GM10248 (cell line): ENCODE measurements at regions not wholly inside any gene's neighbourhood (a gene's known extent, or its start where the extent isn't known, plus 50 kb on each side); places are given as distances from the start of the nearest gene placed in this dataset.

Source experiments
- CTCF ChIA-PET: fragments of 300-600 bp; sonication (Branson Sonifier 250); formaldehyde crosslinking; extraction: SDS; loops from one replicate; lab custom pipeline; 2021; ENCODE audit warnings: antibody characterized with exemption; lab: Yijun Ruan, JAX
- POLR2A ChIA-PET: fragments of 350-650 bp; sonication (Branson Sonifier 250); formaldehyde crosslinking; extraction: SDS; loops from one replicate; lab custom pipeline; 2020; ENCODE audit warnings: antibody characterized with exemption; lab: Yijun Ruan, JAX
- DNase-seq: peaks from one replicate; pipeline ENCODE4 v3.0.0; 2012; ENCODE audit errors: extremely low spot score
- TF ChIP-seq, protein P1 (sequence below): IDR thresholded peaks from 2 replicates; pipeline ENCODE4 v1.5.1; 2012; ENCODE audit warnings: mild to moderate bottlenecking, low read depth; ENCODE audit errors: extremely low read depth, missing control alignments, control extremely low read depth

DNA sequence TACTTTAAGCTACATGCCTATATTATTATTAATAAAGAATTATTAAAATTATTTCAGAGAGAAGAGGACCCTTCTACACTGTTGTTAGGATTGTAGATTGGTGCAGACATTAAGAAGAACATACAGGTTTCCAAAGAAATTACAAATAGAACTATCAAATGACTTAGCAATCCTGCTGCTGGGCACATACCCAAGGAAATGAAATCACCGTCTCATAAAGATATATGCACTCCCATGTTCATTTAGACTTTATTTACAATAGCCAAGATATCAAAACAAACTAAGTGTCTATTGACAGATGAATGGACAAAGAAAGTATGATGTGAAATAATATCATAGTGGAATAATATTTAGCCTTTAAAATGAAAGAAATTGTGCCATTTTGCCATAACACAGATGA, 687.7 kb upstream of the POU3F2 start:
- CTCF ChIA-PET, result no interaction called here
- TF ChIP-seq, protein P1, sequence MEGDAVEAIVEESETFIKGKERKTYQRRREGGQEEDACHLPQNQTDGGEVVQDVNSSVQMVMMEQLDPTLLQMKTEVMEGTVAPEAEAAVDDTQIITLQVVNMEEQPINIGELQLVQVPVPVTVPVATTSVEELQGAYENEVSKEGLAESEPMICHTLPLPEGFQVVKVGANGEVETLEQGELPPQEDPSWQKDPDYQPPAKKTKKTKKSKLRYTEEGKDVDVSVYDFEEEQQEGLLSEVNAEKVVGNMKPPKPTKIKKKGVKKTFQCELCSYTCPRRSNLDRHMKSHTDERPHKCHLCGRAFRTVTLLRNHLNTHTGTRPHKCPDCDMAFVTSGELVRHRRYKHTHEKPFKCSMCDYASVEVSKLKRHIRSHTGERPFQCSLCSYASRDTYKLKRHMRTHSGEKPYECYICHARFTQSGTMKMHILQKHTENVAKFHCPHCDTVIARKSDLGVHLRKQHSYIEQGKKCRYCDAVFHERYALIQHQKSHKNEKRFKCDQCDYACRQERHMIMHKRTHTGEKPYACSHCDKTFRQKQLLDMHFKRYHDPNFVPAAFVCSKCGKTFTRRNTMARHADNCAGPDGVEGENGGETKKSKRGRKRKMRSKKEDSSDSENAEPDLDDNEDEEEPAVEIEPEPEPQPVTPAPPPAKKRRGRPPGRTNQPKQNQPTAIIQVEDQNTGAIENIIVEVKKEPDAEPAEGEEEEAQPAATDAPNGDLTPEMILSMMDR, result no peak
- no peak for DNase-seq
- POLR2A ChIA-PET, result no interaction called here

DNA sequence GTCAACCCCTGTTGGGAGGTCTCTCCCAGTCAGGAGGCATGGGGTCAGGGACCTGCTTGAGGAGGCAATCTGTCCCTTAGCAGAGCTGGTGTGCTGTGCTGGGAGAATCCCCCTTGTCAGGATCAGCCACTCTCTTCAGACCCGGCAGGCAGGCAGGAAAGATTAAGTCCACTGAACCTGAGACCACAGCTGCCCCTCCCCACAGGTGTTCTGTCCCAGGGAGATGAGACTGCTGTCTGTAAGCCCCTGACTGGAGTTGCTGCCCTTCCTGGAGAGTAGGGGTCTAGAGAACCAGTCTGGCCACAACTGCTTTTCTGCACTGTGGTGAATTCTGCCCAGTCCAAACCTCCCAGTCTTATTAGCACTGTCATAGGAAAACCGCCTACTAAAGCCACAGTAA, 677.8 kb upstream of the POU3F2 start:
- DNase-seq, result no peak
- TF ChIP-seq, protein P1, result no peak
- POLR2A ChIA-PET, result no interaction called here
- CTCF ChIA-PET, result interaction anchor here (1.0 kb wide), 1 partner anchor 22 kb away, joined by 3 read pairs; no protein-coding TSS in a partner anchor

DNA sequence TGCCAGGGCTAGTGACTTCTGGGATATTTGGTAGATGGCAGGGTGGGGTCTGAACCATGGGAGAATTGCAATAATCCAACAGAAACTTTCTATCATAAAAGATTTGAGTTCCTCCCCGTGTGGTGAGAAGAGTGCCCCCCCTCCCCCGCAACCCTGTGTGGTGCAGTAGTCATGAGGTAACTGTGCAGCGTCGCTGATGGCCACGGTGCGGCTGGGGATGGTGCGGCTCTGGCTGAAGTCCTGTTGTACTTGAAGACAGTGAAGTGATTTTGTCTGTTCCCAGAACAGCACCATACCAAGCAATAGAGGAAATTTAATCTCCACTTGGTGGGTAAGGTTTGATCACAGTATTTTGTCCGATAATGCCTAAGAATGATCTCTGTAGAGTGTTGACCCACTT, 654.8 kb upstream of the POU3F2 start:
- ChIA-PET CTCF (no interaction called here), POLR2A (no interaction called here)
- TF ChIP-seq, protein P1, result no peak
- no peak for DNase-seq

DNA sequence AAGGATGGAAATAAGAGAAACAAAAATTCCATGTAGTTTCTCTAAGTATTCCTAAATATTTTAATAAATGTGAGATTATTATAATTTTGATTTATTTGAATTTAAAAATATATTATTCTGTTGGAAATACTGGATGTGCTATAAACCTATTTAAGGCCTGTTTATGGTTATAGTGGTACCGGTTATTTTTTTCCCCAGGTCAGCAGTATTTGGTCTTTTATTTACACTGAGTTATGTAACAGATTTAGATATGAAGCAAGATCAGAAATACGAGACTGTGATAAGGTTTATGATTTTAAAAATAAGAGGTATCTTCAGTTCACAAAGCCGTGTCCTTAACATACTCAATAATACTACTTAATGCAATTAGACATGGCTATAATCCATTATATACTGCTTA, 634.3 kb upstream of the POU3F2 start:
- TF ChIP-seq, protein P1, result no peak
- CTCF ChIA-PET, result no interaction called here
- no peak for DNase-seq
- POLR2A ChIA-PET, result no interaction called here

DNA sequence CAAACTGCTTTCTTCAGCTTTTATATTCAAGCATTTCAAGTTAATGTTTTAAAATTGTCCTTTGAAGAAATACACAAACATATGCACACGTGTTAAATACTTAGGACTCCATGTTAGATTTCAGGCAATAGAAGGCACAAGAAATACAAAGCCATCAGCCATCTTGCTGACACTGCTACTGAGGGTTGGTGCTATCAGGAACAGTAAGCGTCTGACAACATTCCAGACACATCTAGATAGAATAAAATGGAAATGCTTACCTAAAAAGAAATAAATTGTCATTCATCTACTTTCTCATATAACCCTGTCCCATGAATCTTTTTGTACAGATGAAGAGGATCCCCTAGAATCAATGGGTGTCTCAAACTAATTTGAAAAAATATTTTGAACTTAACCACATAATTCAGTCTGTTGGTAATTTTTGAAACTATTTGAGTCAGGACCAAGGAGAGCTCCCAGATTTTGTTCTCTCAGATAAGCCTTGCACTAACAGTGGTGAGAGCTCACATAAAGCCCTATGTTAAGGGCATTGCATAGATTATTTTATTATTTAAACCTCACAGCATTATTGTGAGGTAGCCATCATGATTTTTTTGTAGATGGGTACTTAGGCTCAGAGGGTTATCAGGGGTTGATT, 631.1 kb upstream of the POU3F2 start:
- ChIA-PET CTCF (interaction anchor here (0.7 to 1.4 kb wide), 5 partner anchors 9 to 25 kb away, joined by 3 to 4 read pairs (median 3); no protein-coding TSS in a partner anchor), POLR2A (no interaction called here)
- TF ChIP-seq, protein P1, result no peak
- no peak for DNase-seq

DNA sequence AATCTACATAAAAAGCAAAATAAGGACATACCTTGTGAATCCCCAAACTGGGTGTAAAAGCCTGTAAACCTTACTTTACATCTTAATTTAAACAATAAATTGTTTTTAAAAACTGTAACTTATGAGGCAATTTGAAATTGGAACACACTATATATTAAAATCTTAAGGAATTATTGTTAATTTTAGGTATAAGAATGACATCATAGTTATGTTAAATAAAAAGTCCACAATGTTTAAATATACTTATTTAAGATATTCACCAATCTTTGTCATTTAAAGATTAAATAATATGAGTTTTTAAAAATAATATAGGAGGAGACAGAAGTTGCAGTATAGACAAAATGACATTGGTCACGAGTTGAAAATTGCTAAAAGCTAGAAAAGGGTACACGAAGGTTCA, 621.9 kb upstream of the POU3F2 start:
- ChIA-PET CTCF (interaction anchor here (1.3 kb wide), 1 partner anchor 9 kb away, joined by 3 read pairs; no protein-coding TSS in a partner anchor), POLR2A (no interaction called here)
- TF ChIP-seq, protein P1, result no peak
- no peak for DNase-seq
